Coronary artery (tissue), 2 donors: ENCODE measurements at regions not wholly inside any gene's neighbourhood (a gene's known extent, or its start where the extent isn't known, plus 50 kb on each side); places are given as distances from the start of the nearest gene placed in this dataset.

Source experiments
- DNase-seq: peaks from one replicate; pipeline ENCODE4 v3.0.0-alpha.2; 2017; ENCODE audit warnings: low spot score
- H3K27ac ChIP-seq, 2 donors: fragments of 200-600 bp; sonication (generic); one replicate each; pipeline ENCODE4 v1.5.1; 2016 to 2019
- H3K4me3 ChIP-seq: fragments of 200-600 bp; sonication (generic); 2 replicates; pipeline ENCODE4 v1.5.1; 2016; ENCODE audit warnings: mild to moderate bottlenecking, moderate library complexity
- CTCF ChIP-seq: fragments of 200-600 bp; sonication (generic); IDR thresholded peaks from one replicate; pipeline ENCODE4 v1.5.1; 2019; ENCODE audit warnings: antibody characterized with exemption

GRCh38 chr5:4954048-4954447, 186.1 kb upstream of the ADAMTS16 start:
- H3K27ac ChIP-seq, result no peak overlapping the region
- no peak for DNase-seq
- no peak for TF ChIP-seq CTCF
- no peak overlapping the region for H3K4me3 ChIP-seq

- Histone ChIP-seq H3K4me3 (no peak overlapping the region), H3K27ac (no peak overlapping the region)
- DNase-seq, result no peak
- no peak for TF ChIP-seq CTCF
These were observed 176.9 kb upstream of the ADAMTS16 start for GRCh38 chr5:4963265-4963664.

- no peak for TF ChIP-seq CTCF
- H3K27ac ChIP-seq, result no peak overlapping the region
- DNase-seq, result no peak
- H3K4me3 ChIP-seq, result no peak overlapping the region
These were observed 170.8 kb upstream of the ADAMTS16 start for GRCh38 chr5:4969351-4969750.

GRCh38 chr5:4970171-4970570, 170.0 kb upstream of the ADAMTS16 start:
- Histone ChIP-seq H3K27ac (no peak overlapping the region), H3K4me3 (no peak overlapping the region)
- no peak for TF ChIP-seq CTCF
- DNase-seq, result no peak

- TF ChIP-seq CTCF, result no peak
- no peak for DNase-seq
- no peak overlapping the region for H3K27ac ChIP-seq
- no peak overlapping the region for H3K4me3 ChIP-seq
These were observed 163.2 kb upstream of the ADAMTS16 start for GRCh38 chr5:4976902-4977301.

- Histone ChIP-seq H3K4me3 (no peak overlapping the region), H3K27ac (no peak overlapping the region)
- DNase-seq, result no peak
- TF ChIP-seq CTCF, result no peak
These were observed 162.6 kb upstream of the ADAMTS16 start for GRCh38 chr5:4977416-4978110.

- no peak for TF ChIP-seq CTCF
- Histone ChIP-seq H3K4me3 (no peak overlapping the region), H3K27ac (no peak overlapping the region)
- DNase-seq, result no peak
These were observed 159.9 kb upstream of the ADAMTS16 start for GRCh38 chr5:4980201-4980600.
